ENCODE measurements at regions not wholly inside any gene's neighbourhood (a gene's known extent, or its start where the extent isn't known, plus 50 kb on each side); places are given as distances from the start of the nearest gene placed in this dataset.

DNA sequence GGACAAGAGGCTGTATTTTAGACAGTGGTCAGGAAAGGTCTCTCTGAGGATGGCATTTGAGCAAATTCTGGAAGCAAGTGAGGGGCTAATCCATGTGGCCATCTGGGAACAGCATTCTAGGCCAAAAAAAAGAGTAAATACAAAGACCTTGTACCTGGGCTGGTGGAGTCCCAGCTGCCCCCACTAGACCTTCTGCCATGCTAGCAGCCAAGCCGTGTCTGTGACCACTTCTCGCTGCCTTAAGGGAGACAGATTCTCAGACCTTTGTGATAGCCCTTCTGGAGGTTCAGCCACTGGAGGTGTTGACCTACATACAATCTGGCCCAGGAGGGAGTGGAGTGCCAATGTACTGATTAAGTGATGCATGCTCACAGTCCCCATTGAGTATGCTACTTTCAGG, 506.2 kb downstream of the MID1IP1 start:
- no peak overlapping the region for H3K4me3 ChIP-seq (ENCODE audit: low read depth, low read length)
- no peak overlapping the region for H3K27ac ChIP-seq (ENCODE audit: extremely low read depth, low read depth, low read length)
- CTCF ChIA-PET, result no interaction called here
- peaks cover 7% of the 10 kb centered on the region for H3K4me1 ChIP-seq (ENCODE audit: control insufficient read depth, insufficient read depth, low read length)
- POLR2A ChIA-PET, result no interaction called here
- H3K9me3 ChIP-seq (ENCODE audit: control insufficient read depth, insufficient read depth, low read depth, low read length), result no peaks in the 10 kb centered on the region
- H3K36me3 ChIP-seq (ENCODE audit: control insufficient read depth in 2 of 2, insufficient read depth in 1 of 2, low read length in 2 of 2), result no peaks in the 10 kb centered on the region
- TF ChIP-seq MYNN (tag by site-specific recombination; IDR thresholded peaks at IDR 0.05; ENCODE audit: borderline replicate concordance), result no peak
- TF ChIP-seq, protein P1, sequence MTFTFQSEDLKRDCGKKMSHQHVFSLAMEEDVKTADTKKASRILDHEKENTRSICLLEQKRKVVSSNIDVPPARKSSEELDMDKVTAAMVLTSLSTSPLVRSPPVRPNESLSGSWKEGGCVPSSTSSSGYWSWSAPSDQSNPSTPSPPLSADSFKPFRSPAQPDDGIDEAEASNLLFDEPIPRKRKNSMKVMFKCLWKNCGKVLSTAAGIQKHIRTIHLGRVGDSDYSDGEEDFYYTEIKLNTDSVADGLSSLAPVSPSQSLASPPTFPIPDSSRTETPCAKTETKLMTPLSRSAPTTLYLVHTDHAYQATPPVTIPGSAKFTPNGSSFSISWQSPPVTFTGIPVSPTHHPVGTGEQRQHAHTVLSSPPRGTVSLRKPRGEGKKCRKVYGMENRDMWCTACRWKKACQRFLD (tag by site-specific recombination; IDR thresholded peaks at IDR 0.05), result no peak
- no peak for TF ChIP-seq ZNF169 (tag by site-specific recombination; IDR thresholded peaks at IDR 0.05)
- TF ChIP-seq SETDB1 (IDR thresholded peaks at IDR 0.05; ENCODE audit: insufficient read length, low read length), result no peak
- TF ChIP-seq, protein P2, sequence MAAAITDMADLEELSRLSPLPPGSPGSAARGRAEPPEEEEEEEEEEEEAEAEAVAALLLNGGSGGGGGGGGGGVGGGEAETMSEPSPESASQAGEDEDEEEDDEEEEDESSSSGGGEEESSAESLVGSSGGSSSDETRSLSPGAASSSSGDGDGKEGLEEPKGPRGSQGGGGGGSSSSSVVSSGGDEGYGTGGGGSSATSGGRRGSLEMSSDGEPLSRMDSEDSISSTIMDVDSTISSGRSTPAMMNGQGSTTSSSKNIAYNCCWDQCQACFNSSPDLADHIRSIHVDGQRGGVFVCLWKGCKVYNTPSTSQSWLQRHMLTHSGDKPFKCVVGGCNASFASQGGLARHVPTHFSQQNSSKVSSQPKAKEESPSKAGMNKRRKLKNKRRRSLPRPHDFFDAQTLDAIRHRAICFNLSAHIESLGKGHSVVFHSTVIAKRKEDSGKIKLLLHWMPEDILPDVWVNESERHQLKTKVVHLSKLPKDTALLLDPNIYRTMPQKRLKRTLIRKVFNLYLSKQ (tag by site-specific recombination; IDR thresholded peaks at IDR 0.05; ENCODE audit: borderline replicate concordance), result no peak
- no peak for TF ChIP-seq ZNF138 (tag by site-specific recombination; IDR thresholded peaks at IDR 0.05; ENCODE audit: borderline replicate concordance)
- TF ChIP-seq ZNF473 (tag by site-specific recombination; IDR thresholded peaks at IDR 0.05), result no peak
- TF ChIP-seq, protein P3, sequence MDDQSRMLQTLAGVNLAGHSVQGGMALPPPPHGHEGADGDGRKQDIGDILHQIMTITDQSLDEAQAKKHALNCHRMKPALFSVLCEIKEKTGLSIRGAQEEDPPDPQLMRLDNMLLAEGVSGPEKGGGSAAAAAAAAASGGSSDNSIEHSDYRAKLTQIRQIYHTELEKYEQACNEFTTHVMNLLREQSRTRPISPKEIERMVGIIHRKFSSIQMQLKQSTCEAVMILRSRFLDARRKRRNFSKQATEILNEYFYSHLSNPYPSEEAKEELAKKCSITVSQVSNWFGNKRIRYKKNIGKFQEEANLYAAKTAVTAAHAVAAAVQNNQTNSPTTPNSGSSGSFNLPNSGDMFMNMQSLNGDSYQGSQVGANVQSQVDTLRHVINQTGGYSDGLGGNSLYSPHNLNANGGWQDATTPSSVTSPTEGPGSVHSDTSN (CRISPR knock-in tag; IDR thresholded peaks at IDR 0.05), result no peak
- no peak for TF ChIP-seq TRIM28 (IDR thresholded peaks at IDR 0.05; ENCODE audit: borderline replicate concordance, low read length)
- no peak for TF ChIP-seq ZNF24 (tag by site-specific recombination; IDR thresholded peaks at IDR 0.05)

DNA sequence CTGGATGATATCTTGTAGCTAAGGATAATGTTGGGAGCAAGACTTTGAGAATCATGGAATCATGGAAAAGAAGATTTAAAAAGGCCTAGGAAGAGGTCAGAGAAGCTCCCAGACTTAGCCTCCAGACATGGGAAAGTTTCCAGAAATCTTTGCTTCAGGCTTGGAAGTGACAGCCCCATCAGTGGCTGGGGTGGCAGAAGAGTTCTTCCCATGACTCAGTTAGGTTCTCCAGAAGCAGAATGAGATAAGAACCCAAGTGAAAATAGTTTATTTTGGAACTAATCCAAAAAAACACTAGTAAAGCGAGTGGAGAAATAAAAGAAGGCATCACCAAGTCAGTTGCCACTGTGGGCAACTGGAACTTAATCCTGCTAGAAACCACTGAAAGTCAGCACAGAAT, 506.9 kb downstream of the MID1IP1 start:
- no peaks in the 10 kb centered on the region for H3K9me3 ChIP-seq (ENCODE audit: control insufficient read depth, insufficient read depth, low read depth, low read length)
- no peak overlapping the region for H3K4me3 ChIP-seq (ENCODE audit: low read depth, low read length)
- 0 out of 2 replicates have a peak overlapping the region, but pooled peaks have one; percentile 9 for H3K27ac ChIP-seq (ENCODE audit: extremely low read depth, low read depth, low read length)
- TF ChIP-seq, protein P4, sequence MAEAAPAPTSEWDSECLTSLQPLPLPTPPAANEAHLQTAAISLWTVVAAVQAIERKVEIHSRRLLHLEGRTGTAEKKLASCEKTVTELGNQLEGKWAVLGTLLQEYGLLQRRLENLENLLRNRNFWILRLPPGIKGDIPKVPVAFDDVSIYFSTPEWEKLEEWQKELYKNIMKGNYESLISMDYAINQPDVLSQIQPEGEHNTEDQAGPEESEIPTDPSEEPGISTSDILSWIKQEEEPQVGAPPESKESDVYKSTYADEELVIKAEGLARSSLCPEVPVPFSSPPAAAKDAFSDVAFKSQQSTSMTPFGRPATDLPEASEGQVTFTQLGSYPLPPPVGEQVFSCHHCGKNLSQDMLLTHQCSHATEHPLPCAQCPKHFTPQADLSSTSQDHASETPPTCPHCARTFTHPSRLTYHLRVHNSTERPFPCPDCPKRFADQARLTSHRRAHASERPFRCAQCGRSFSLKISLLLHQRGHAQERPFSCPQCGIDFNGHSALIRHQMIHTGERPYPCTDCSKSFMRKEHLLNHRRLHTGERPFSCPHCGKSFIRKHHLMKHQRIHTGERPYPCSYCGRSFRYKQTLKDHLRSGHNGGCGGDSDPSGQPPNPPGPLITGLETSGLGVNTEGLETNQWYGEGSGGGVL (tag by site-specific recombination; IDR thresholded peaks at IDR 0.05), result 0 out of 2 replicates have a peak, but pooled peaks have one; percentile 19
- TF ChIP-seq ZNF292 (tag by site-specific recombination; IDR thresholded peaks at IDR 0.05; ENCODE audit: borderline replicate concordance, low read depth), result no peak
- TF ChIP-seq OSR2 (tag by site-specific recombination; IDR thresholded peaks at IDR 0.05), result peak; percentile 54
- TF ChIP-seq ZNF37A (tag by site-specific recombination; IDR thresholded peaks at IDR 0.05), result 0 out of 2 replicates have a peak, but pooled peaks have one; percentile 49
- no peak for TF ChIP-seq ZNF311 (tag by site-specific recombination; IDR thresholded peaks at IDR 0.05; ENCODE audit: borderline replicate concordance)
- TF ChIP-seq TRIM28 (IDR thresholded peaks at IDR 0.05; ENCODE audit: borderline replicate concordance, low read length), result peak; percentile 13; the same call in 1 of the 2 replicates
- TF ChIP-seq, protein P5, sequence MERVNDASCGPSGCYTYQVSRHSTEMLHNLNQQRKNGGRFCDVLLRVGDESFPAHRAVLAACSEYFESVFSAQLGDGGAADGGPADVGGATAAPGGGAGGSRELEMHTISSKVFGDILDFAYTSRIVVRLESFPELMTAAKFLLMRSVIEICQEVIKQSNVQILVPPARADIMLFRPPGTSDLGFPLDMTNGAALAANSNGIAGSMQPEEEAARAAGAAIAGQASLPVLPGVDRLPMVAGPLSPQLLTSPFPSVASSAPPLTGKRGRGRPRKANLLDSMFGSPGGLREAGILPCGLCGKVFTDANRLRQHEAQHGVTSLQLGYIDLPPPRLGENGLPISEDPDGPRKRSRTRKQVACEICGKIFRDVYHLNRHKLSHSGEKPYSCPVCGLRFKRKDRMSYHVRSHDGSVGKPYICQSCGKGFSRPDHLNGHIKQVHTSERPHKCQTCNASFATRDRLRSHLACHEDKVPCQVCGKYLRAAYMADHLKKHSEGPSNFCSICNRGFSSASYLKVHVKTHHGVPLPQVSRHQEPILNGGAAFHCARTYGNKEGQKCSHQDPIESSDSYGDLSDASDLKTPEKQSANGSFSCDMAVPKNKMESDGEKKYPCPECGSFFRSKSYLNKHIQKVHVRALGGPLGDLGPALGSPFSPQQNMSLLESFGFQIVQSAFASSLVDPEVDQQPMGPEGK (tag by site-specific recombination; IDR thresholded peaks at IDR 0.05), result no peak
- no peak for TF ChIP-seq ZNF785 (tag by site-specific recombination; IDR thresholded peaks at IDR 0.05)
- ChIA-PET CTCF (interaction anchor here (0.8 to 0.9 kb wide), 2 partner anchors 46 to 540 kb away, joined by 3 read pairs; no protein-coding TSS in a partner anchor), POLR2A (no interaction called here)
- peaks cover 7% of the 10 kb centered on the region for H3K4me1 ChIP-seq (ENCODE audit: control insufficient read depth, insufficient read depth, low read length)
- H3K36me3 ChIP-seq (ENCODE audit: control insufficient read depth in 2 of 2, insufficient read depth in 1 of 2, low read length in 2 of 2), result no peaks in the 10 kb centered on the region

All from HEK293 (cell line).